ENCODE measurements at regions not wholly inside any gene's neighbourhood (a gene's known extent, or its start where the extent isn't known, plus 50 kb on each side); places are given as distances from the start of the nearest gene placed in this dataset.

- TF ChIP-seq EP300 (conservative IDR thresholded peaks at IDR 0.05; ENCODE audit: poor library complexity, severe bottlenecking) (no peak), RAD21 (conservative IDR thresholded peaks at IDR 0.05) (no peak), MXI1 (conservative IDR thresholded peaks at IDR 0.05; ENCODE audit: poor library complexity, severe bottlenecking) (no peak), SMC3 (conservative IDR thresholded peaks at IDR 0.05; ENCODE audit: poor library complexity) (no peak), CTCF (IDR thresholded peaks at IDR 0.05; ENCODE audit: poor library complexity, severe bottlenecking) (no peak), EZH2 (IDR thresholded peaks at IDR 0.05; ENCODE audit: borderline replicate concordance, insufficient read depth, low read length, poor library complexity, severe bottlenecking) (no peak), POLR2AphosphoS5 (IDR thresholded peaks at IDR 0.05) (no peak), TAF1 (IDR thresholded peaks at IDR 0.05; ENCODE audit: low read depth) (no peak), REST (IDR thresholded peaks at IDR 0.05; ENCODE audit: borderline replicate concordance) (no peak)
- Histone ChIP-seq H3K36me3 (ENCODE audit: insufficient read depth, low read length) (no peaks in the 10 kb centered on the region), H3K27ac (ENCODE audit: low read length) (no peak overlapping the region), H3F3A (ENCODE audit: insufficient read depth, low read length, poor library complexity, severe bottlenecking) (no peaks in the 10 kb centered on the region), H3K9me3 (ENCODE audit: low read length) (no peaks in the 10 kb centered on the region), H3K4me2 (ENCODE audit: low read length) (no peak overlapping the region), H2AFZ (ENCODE audit: low read depth, low read length) (no peak overlapping the region), H3K9me2 (ENCODE audit: insufficient read depth, low read length) (no peaks in the 10 kb centered on the region), H3K4me3 (ENCODE audit: low read length) (no peak overlapping the region), H4K20me1 (ENCODE audit: insufficient read depth) (no peaks in the 10 kb centered on the region), H3K27me3 (ENCODE audit: insufficient read depth, low read depth, low read length) (no peaks in the 10 kb centered on the region), H3K79me2 (replicated peaks; ENCODE audit: insufficient read depth, low read length) (no peaks in the 10 kb centered on the region), H3K9ac (ENCODE audit: low read length) (no peak overlapping the region)
These were observed 335.1 kb upstream of the API5 start for GRCh38 chr11:42976636-42977217.

- Histone ChIP-seq H3K27me3 (ENCODE audit: insufficient read depth, low read depth, low read length) (no peaks in the 10 kb centered on the region), H3K4me3 (ENCODE audit: low read length) (no peak overlapping the region), H3K9me3 (ENCODE audit: low read length) (no peaks in the 10 kb centered on the region), H3F3A (ENCODE audit: insufficient read depth, low read length, poor library complexity, severe bottlenecking) (no peaks in the 10 kb centered on the region), H3K9me2 (ENCODE audit: insufficient read depth, low read length) (no peaks in the 10 kb centered on the region), H3K79me2 (replicated peaks; ENCODE audit: insufficient read depth, low read length) (no peaks in the 10 kb centered on the region), H3K36me3 (ENCODE audit: insufficient read depth, low read length) (no peaks in the 10 kb centered on the region), H3K4me2 (ENCODE audit: low read length) (no peak overlapping the region), H3K9ac (ENCODE audit: low read length) (no peak overlapping the region), H3K27ac (ENCODE audit: low read length) (no peak overlapping the region), H2AFZ (ENCODE audit: low read depth, low read length) (no peak overlapping the region), H4K20me1 (ENCODE audit: insufficient read depth) (no peaks in the 10 kb centered on the region)
- TF ChIP-seq EP300 (conservative IDR thresholded peaks at IDR 0.05; ENCODE audit: poor library complexity, severe bottlenecking) (no peak), SMC3 (conservative IDR thresholded peaks at IDR 0.05; ENCODE audit: poor library complexity) (no peak), MXI1 (conservative IDR thresholded peaks at IDR 0.05; ENCODE audit: poor library complexity, severe bottlenecking) (no peak)
These were observed 319.2 kb upstream of the API5 start for GRCh38 chr11:42992594-42992993.
